GM21447 (cell line): ENCODE measurements at regions not wholly inside any gene's neighbourhood (a gene's known extent, or its start where the extent isn't known, plus 50 kb on each side); places are given as distances from the start of the nearest gene placed in this dataset.

Experiments
- ATAC-seq: cut with Tn5 transposase; IDR thresholded peaks from one replicate; pipeline ENCODE4 v1.9.1; 2021; ENCODE audit not compliant: unreplicated experiment

- ATAC-seq: no peak
Measured at GRCh38 chr12:4030929-4031702, 157.9 kb upstream of the PARP11 start.

DNA sequence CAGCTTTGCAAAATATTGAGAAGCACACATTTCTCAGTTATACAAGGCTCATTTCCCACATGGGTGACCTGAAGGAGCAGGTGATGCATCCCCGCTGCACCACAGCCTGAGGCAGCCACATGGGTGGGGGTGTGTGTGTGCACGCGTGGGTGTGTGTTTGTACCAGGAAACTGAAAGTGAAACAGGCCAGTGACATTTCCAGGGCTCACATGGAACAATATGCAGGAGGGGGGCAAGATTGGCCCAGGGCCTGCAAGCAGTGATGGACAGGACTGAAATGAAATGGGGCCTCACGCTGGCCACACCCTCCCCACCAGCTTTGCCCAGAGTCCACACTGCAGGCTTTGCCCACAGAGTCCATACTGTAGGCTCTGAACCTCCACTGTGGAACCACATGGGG, 154.2 kb upstream of the PARP11 start:
- no peak for ATAC-seq

GRCh38 chr12:4026517-4026916, 153.3 kb upstream of the PARP11 start:
- no peak for ATAC-seq

- no peak for ATAC-seq
Measured at GRCh38 chr12:4026020-4026358, 152.8 kb upstream of the PARP11 start.

DNA sequence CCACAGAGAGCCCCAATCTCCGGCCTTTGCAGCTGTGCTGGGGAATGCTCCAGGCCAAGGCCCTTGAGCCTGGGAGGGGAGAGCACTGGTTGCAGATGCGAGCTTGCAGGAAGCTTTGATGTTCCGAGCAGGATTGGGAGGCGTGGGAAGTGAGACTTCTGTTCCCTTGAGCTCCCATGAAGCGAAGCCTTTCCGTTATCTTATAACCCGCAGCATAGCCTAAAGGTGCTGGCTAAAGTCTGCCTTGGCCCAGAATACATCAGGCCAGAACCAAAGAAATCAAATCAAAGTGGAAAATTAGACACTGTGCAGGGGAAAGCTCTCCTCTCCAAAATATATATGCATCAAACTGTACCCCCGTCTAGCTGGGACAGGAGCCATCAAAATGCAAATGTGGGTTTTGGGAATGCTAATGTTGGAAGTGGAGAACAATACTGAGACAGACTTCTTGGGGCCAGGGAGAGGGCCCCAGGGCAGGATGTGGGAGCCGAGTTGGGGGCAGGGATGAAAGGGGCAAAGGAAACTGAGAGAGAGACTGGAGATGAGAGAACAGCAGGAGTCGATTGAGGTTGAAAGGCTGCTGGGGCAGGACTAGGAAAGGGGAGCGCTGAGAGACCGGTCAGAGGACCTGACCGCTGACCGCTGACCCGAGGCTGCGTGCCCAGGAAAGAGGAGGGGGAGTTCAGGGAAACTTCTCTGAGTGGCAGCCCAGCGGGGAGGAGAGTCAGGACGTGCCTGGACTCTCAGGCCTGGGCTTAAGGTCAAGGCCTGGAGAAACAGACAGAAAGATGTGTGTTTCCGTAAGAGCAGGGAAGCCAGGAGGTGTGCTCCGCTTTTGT, 152.2 kb upstream of the PARP11 start:
- ATAC-seq: no peak

DNA sequence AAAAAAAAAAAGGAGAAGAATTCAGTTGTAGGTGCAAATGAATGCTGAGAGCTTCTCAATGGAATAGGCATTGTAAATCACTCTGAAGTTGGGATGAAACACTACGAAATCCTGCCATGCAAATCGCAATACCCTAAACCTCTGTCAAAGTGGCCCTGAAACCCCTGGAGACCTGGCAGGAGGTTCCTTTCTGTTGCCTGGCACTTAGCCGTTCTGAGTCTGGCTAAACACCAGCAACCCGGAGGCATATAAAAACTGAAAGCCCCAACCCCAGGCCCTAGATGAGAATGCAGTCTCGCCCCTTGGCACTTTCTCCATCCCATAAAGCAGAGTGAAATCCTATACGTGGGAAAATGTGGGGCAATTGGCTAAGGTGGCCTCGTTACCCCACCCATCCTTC, 151.5 kb upstream of the PARP11 start:
- no peak for ATAC-seq

DNA sequence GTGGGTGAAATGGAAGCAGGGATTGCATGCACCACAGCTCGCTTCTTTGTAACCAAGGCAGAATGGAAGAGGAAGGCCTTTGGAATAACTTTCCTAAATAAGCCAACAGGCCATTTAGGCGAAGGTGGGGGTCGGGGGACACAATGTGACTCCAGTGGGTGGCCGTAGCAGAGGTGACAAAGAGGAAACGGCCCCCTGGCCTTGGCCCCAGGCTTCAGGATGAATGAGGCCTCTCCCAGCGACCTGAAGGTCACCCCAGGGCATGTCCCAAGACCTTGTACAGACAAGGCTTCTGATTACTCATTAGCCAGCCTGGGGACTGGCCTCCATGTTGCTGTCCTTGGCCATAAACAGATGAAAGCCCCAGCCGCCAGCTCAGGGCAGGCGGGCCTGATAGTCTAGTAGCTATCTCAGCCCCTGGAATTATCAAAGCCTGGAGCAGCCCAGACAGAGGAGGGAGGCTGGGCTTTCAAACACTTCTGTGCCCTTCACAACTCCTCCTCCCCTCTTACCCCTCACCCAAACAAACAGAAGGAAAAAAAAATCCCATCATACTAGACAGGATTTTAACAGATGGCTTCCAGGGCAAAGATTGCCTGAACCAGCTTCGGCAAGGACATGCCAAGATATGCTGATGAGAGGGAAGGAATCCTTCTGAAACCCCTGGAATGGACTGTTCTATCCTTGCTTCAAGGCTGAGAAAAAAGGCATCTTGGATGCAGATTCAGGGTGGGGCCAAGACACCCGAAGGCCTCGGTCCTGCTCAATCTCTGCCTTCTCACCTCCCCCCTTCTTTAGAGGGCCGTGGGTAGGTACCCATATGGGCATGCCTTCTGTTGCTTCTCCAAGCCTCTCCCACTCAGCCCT, 142.3 kb upstream of the PARP11 start:
- no peak for ATAC-seq

DNA sequence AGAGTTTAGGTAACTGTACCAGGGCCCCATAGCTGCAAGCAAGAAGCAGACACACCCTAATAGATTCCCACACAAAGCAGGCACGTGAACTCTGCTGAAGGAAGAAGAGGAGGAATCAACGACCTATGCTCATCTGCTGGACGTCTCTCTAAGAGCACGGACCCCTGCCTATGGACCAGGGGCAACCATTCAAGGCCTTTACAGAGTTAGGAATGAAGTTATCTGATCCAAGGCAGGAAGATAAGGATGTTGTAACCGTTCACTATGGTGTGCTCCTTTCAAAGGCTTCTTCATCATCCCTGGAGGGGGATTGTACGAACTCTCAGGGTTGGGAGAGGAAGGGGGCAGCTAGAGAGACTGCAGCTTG, 141.6 kb upstream of the PARP11 start:
- no peak for ATAC-seq

- no peak for ATAC-seq
Measured at GRCh38 chr12:4014444-4014843, 141.2 kb upstream of the PARP11 start.

- no peak for ATAC-seq
Measured at GRCh38 chr12:4012977-4013968, 140.1 kb upstream of the PARP11 start.

- no peak for ATAC-seq
Measured at GRCh38 chr12:4012073-4012472, 138.9 kb upstream of the PARP11 start.

DNA sequence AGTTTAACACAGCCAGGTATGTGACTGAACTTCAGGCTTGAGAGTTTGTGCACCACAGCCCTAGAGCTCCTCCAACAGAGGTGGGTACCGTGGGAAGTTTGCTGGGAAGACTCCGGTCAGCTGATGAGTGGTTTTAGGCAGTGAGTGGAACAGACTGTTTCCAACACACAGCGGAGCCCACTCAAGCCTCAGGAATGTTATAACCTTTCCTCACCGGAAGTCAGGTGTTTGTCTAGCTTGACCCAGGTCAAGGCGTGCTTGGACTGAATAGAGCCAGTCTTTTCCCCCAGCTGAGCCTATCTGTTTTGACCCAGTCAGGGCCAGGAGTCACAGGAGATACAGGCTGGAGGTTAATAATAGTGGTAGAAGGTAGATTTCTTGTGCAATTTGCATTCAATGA, 138.4 kb upstream of the PARP11 start:
- no peak for ATAC-seq

DNA sequence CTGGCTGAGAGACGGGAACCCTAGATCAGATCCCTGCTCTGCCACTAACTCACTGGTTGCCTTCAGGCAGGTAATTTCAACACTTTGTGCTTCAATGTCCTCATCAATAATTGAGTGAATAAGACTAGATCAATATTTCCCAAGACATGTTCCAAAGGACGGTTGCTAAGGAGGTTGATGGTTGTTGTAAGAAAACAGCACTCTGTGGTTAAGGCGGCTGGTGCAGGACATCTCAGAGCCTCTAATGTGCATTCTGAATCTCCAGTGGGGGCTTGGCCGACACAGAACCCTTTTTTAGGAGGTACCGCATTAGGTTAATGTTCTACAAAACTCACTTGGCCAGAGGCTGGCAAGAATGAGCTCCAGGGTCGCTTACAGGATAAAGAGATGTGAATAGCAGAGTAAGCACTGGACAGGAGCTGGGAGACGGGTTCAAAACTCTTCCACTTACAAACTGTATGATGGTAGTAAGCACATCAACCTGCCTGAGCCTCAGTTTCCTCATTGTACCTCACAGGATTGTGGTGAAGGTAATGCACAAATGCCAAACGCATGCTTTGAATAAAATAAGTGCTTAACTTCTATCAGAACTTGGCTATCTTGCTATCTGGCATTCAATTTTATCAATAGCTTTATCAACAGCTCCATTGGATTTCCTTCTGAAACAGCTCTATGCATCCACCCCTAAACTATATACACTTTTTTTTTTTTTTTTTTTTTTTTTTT, 136.9 kb upstream of the PARP11 start:
- no peak for ATAC-seq

GRCh38 chr12:4006743-4007142, 133.5 kb upstream of the PARP11 start:
- ATAC-seq: no peak

- ATAC-seq: no peak
Measured at GRCh38 chr12:4005851-4006430, 132.7 kb upstream of the PARP11 start.

- ATAC-seq: no peak
Measured at GRCh38 chr12:4003576-4003975, 130.4 kb upstream of the PARP11 start.

DNA sequence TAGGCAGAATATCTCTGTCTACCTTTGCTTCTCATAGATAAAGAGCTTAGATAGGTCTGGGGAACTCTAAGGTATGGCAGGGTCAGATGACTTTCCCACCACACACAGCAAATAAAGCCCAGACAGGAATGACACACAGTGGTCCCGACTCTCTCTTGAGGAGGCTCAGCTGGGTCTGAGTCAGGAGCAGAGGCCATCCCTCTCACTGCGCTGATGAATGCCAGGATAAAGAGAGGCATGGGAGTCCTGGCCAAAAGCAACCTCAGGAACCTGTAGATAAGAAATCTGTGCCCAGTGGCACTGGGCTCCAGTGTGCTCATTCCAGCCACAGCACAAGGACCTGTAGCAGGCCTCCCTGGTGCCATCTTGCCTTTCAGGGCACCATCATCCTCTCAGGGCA, 129.4 kb upstream of the PARP11 start:
- no peak for ATAC-seq

DNA sequence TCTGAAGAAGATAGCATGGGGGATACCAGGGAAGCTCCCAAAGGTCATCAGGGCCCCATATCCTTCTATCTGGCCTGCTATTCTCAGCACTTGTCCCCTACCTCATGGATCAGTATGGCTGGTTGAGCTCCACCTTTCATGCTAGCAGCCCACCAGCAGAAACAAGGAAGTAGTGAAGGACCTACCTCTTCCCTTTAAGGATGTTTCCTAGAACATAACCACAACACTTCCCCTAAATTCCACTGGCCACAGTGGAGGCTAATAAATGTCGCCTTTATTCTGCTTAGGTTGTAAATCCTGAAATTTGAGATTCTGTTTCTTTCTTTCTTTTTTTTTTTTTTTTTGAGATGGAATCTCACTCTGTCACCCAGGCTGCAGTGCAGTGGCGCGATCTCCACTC, 128.6 kb upstream of the PARP11 start:
- ATAC-seq: no peak

DNA sequence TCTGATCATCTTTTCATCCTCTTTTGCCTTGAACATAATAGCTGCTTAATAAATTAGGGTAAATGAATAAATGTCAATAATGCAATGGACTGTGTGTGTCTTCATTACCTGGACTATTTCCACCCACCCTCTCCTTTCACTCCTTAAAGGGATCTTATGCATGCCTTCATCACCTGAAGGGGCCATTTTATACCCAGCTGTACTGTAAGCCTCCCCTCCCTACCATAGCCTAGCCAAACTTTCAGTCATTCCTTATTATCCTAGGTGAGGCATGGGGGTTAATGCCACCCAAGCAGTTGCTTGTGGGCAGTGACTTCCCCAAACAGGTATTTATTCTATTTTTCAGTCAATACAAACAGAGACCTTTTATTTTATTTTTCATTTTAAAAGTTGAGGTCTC, 127.8 kb upstream of the PARP11 start:
- no peak for ATAC-seq
